ENCODE measurements at regions not wholly inside any gene's neighbourhood (a gene's known extent, or its start where the extent isn't known, plus 50 kb on each side); places are given as distances from the start of the nearest gene placed in this dataset.

DNA sequence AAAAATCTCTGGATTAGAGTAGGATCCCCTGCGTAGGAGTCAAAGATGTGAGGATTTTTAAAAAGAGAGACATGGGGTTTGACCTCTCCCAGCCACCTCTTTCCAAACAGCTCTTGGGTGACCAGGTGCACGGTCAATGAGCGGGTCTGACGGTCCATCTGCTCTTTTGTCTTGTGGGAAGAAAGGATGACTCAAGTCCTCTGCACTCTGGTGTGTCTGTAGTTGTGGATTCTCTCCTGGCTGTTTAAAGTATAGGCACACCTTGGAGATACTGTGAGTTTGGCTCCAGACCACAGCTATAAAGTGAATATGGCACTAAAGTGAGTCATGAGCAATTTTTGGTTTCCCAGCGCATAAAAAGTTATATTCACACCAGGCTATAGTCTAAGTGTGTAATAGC lies 209.8 kb downstream of the BMP7 start:
- peak; percentile 87 for DNase-seq (ENCODE audit: low spot score)

DNA sequence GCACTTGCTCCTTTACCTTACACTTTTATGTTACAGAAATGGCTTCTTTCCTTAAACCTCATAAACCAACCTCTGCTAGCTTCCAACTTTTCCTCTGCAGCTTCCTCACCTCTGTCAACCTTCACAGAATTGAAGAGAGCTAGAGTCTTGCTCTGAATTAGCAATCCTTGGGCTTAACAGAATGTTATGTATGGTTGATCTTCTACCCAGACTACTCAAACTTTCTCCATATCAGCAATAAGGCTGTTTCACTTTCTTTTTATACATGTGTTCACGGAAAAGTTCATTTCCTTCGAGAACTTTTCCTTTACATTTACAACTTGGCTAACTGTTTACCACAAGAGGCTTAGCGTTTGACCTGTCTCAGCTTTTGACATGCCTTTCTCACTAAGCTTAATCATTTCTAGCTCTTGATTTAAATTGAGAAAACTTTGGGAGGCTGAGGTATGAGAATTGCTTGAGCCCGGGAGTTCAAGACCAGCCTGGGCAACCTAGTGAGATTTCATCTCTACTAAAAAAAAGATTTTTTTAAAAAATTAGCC lies 207.3 kb downstream of the BMP7 start:
- DNase-seq (ENCODE audit: low spot score), result no peak

- DNase-seq (ENCODE audit: low spot score), result no peak
Observed at GRCh38 chr20:57060407-57061050, 205.9 kb downstream of the BMP7 start.

DNA sequence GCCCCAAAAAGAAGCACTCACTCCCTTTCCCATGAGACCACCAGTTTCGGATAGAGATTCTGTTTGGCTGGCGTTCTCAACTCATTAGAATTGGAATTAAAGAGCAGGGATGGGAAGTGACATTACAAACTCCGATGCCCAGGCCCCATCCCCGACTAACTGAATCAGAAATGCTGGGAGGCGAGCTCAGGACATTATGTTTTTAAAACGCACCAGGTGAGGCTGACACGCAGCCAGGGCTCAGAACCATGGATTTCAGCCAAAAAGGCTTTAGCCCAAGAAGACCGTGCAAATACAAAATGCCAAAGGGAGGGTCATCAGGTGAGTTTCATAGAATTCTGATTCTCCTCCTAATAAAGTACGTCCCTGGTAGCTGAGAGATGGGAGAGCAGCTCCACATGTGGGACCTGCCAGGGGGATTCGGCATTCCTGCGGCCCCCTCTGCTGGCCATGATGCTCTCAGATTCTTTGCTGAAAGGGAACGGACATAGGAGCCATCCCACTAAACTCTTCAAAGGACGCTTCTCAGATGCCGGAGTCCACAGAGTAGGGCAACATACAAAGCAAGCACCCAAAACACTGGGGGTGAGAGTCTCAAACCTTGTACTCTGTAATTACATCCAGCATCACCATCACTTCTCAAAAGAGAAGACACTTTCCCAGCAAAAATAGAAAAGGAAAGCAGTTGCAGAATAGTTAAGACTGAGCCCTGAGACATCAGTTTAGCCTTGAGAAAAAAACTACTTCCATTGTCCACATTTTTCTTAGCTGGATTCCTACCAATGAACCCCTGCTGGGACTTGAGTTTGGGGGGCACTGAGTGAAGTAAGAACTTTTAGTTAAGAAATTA lies 205.2 kb downstream of the BMP7 start:
- peak; percentile 39 for DNase-seq (ENCODE audit: low spot score)

GRCh38 chr20:57062241-57062640 lies 204.2 kb downstream of the BMP7 start:
- DNase-seq (ENCODE audit: low spot score), result no peak

- no peak for DNase-seq (ENCODE audit: low spot score)
Observed at GRCh38 chr20:57062696-57063270, 203.7 kb downstream of the BMP7 start.

- DNase-seq (ENCODE audit: low spot score), result no peak
Observed at GRCh38 chr20:57064836-57065235, 201.6 kb downstream of the BMP7 start.

DNA sequence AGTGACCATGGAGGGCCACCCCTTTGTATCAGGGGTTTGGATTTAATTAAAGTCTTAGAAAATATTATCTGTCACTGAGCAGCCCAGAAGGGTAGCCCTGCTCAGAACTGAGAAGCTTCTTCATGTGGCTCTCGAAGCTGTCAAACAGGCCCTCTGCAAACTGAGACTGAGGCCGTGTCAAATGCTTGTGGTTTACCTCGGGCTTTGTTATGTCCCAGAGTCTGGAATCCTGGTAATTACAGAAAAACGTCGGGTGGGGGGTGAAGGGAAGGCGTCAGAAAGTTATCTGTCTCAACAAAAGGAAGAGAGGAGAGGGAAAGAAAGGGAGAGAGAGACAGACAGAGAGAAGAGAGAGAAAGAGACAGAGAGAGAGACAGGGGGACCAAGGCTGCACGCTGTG lies 200.8 kb downstream of the BMP7 start:
- DNase-seq (ENCODE audit: low spot score), result no peak

DNA sequence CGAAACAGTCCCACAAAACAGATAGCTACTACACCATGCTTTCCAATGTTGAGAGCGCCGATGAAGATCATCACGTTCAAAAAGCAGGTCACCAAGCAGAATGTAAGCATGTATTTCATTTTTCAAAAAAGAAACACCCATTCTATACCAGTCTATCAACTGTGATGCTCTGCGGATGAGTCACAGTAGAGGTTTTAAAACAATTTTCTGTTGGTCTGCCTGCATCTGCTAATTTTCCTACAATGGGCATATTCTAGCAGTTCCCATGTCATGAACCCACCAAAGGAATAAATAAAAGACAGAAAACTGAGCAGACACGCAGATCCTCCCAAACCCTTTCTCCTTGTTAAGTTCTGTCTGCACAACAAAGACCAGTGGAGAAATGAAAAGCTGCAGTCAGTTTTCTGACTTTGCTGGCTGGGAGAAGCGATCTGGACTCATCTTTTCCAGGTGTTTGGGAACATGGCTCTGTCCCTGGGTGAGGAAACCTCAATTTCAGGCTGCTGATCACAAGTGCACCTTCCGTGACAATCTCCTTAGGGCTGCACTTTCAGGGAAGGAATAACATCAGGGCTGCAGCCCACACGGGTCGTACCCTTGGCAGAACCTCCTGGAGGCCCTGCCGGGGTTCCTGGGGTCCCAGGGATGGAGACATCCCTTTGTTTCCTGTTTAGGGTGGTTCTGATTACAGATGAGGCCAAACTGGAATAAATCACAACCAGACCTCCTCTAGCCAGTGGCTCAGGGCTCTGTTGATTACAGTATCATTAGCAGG lies 200.1 kb downstream of the BMP7 start:
- no peak for DNase-seq (ENCODE audit: low spot score)

DNA sequence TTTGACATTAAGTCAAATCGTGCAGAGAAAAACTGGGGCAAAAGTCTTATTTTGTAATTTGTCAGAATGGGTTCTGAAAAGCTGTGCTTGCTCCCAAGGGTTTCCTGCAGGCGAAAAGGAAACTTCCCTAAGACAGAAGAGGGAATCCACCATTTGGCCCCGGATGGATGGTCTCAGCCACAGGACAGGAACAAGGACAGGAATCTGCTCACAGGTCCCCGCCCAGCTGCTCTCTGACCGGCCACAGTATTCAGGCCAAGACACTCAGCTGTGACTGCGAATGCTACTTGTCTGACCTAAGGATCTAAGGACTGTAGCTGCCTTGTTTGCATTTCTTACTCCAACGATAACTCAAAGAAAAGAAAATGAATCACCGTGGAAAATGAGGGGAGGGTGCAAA lies 197.0 kb downstream of the BMP7 start:
- no peak for DNase-seq (ENCODE audit: low spot score)

GRCh38 chr20:57070296-57070695 lies 196.1 kb downstream of the BMP7 start:
- no peak for DNase-seq (ENCODE audit: low spot score)

DNA sequence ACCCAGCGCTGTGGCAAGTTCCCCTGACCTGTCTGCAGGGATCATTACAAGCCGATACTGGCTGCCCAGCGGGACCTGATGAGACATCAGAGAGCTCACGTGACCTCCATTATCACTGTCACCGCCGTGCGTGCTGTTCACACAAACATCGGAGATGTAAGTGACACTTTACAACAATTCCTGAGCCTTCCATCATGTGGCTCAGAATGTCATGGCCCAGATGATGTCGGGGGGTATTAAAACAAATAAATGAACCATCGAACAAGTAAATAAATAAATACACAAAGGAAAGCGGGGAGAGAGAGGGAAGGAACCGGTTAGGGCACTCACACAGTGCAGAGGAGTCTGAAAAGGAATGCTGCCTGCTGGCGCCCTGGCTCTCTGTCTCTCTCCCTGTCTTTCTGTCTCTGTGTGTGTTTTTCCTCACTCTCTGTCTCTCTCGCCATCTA lies 195.1 kb downstream of the BMP7 start:
- DNase-seq (ENCODE audit: low spot score), result peak; percentile 61

GRCh38 chr20:57071954-57072583 lies 194.4 kb downstream of the BMP7 start:
- DNase-seq (ENCODE audit: low spot score), result no peak

DNA sequence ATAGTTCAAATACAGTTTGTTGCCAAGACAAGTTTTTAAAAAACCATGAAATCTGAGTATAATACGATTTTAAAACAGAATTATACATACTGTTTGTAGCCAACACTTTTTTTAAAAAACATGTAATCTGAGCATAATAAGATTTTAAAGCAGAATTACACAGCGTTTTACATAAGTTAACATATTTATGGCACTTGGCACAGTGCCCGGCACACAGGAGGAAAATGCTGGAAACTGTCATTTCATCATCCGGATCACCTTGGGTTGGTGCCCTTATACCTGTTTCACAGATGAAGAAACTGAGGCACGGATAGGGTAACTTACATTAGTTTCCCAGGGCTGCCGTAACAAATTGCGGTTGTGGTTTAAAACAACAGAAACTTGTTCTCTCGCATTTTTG lies 193.0 kb downstream of the BMP7 start:
- DNase-seq (ENCODE audit: low spot score), result no peak

- no peak for DNase-seq (ENCODE audit: low spot score)
Observed at GRCh38 chr20:57074386-57074785, 192.1 kb downstream of the BMP7 start.

DNA sequence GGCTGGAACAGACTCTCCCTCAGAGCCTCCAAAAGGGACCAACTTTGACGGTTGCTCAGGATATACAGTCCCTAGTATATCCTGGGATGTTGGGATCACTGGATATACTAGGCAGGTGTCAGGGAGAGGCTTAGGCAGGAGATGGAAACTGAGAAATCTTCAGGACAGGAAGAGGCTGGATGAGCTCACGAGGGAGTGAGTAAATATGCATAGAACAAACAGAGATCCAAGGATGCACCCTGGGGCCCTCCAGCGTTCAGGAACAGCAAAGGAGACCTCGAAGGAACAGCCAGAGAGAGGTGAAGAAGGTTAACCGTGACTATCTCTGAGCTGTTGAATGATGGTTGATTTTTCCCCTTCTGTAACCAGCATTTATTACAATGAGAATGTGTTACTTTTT lies 191.3 kb downstream of the BMP7 start:
- no peak for DNase-seq (ENCODE audit: low spot score)

GRCh38 chr20:57075603-57076002 lies 190.8 kb downstream of the BMP7 start:
- no peak for DNase-seq (ENCODE audit: low spot score)

DNA sequence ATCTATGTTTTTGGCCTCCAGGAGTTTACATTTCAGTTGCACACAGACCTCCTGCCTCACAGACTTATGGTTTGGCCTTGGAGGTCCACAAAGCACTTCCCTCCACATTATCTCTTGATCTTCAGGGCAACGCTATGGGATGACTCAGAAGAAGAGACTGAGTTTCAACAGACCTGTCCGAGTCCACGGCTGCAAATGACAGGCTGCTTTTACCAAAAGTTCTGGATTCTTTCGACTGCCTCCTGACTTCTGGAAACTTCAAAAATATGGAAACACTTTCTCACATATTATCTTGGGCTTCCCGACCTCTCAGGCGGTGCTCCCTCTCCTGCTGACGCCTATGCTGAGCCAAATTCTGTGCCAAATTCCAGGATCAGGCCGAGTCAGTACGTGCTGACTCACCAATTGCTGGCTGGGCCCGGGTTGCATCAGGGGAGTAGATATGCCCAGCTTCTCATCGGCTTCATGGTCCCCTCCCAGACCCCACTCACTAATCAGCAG lies 190.2 kb downstream of the BMP7 start:
- DNase-seq (ENCODE audit: low spot score), result no peak

GRCh38 chr20:57076951-57077350 lies 189.5 kb downstream of the BMP7 start:
- DNase-seq (ENCODE audit: low spot score), result no peak

- no peak for DNase-seq (ENCODE audit: low spot score)
Observed at GRCh38 chr20:57078116-57078515, 188.3 kb downstream of the BMP7 start.

All from SW480 (cell line).